ENCODE measurements at regions not wholly inside any gene's neighbourhood (a gene's known extent, or its start where the extent isn't known, plus 50 kb on each side); places are given as distances from the start of the nearest gene placed in this dataset.

- no peaks in the 10 kb centered on the region for H3K4me1 ChIP-seq
- no peaks in the 10 kb centered on the region for H3K27me3 ChIP-seq
- DNase-seq: no peak
- H3K9me3 ChIP-seq: no peaks in the 10 kb centered on the region
- H3K4me3 ChIP-seq (ENCODE audit: low read depth, low read length): no peak overlapping the region
- H3K36me3 ChIP-seq: no peaks in the 10 kb centered on the region
- TF ChIP-seq, protein P1, sequence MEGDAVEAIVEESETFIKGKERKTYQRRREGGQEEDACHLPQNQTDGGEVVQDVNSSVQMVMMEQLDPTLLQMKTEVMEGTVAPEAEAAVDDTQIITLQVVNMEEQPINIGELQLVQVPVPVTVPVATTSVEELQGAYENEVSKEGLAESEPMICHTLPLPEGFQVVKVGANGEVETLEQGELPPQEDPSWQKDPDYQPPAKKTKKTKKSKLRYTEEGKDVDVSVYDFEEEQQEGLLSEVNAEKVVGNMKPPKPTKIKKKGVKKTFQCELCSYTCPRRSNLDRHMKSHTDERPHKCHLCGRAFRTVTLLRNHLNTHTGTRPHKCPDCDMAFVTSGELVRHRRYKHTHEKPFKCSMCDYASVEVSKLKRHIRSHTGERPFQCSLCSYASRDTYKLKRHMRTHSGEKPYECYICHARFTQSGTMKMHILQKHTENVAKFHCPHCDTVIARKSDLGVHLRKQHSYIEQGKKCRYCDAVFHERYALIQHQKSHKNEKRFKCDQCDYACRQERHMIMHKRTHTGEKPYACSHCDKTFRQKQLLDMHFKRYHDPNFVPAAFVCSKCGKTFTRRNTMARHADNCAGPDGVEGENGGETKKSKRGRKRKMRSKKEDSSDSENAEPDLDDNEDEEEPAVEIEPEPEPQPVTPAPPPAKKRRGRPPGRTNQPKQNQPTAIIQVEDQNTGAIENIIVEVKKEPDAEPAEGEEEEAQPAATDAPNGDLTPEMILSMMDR (IDR thresholded peaks at IDR 0.05; ENCODE audit: low read depth, low read length): no peak
Observed at GRCh38 chr1:199335496-199335895, 692.0 kb upstream of the NR5A2 start.

DNA sequence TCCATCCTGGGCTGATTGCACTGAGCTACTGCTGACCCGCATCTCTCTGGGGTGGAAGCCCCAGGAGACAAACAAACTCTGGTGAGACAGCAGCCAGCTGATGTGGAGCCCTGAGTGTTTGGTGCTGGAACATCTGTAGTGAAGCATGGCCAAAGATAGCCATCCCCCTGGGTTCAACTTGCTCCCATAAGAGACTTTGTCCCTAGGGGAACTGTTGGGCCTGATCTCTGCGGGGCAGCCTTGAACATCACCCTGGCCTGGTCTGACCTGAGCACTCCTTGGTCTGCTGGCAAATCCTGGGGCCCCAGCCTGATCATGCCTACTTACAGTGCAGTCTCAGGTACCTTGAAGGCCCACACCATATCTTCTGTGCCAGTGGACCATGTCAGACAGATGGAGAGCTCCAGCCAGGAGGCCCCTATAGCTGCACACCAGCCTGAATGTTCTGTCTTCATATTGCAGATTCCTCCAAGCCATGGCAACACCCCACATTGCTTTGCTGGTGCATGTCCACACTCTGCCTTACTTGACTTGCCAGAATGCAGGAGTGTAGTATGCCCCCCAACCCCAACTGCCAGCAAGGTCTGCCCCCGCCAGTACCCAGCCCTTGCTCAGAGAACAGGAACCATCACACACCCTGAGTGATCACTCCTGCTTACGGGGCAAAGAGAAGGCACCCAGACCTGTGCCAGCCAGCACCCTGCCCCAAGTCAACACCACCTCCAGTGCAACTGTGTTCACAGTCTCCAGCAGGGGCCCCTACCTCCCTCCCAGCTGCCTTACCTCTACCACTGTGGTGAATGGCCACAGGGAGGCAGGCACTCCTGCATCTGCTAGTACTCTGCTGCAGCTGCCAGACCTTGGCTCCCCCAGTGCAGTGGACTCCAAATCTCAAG is 690.5 kb upstream of the NR5A2 start:
- no peak overlapping the region for H3K4me3 ChIP-seq (ENCODE audit: low read depth, low read length)
- no peaks in the 10 kb centered on the region for H3K4me1 ChIP-seq
- H3K36me3 ChIP-seq: no peaks in the 10 kb centered on the region
- no peak for DNase-seq
- no peaks in the 10 kb centered on the region for H3K27me3 ChIP-seq
- H3K9me3 ChIP-seq: no peaks in the 10 kb centered on the region
- TF ChIP-seq, protein P1 (IDR thresholded peaks at IDR 0.05; ENCODE audit: low read depth, low read length): no peak

DNA sequence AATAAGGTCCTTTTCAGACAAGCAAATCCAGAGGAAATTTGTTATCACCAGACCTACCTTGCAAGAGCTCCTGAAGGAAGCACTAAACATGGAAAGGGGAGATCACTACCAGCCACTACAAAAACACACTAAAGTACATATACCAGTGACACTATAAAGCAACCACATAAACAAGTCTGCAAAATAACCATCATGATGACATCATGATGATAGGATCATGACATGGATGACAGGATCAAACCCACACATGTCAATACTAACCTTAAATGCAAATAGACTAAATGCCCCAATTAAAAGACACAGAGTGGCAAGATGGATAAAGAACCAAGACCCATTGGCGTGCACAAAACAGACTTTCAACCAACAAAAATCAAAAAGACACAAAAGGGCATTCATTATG is 688.8 kb upstream of the NR5A2 start:
- no peak overlapping the region for H3K4me3 ChIP-seq (ENCODE audit: low read depth, low read length)
- no peaks in the 10 kb centered on the region for H3K9me3 ChIP-seq
- no peaks in the 10 kb centered on the region for H3K4me1 ChIP-seq
- no peaks in the 10 kb centered on the region for H3K36me3 ChIP-seq
- DNase-seq: no peak
- TF ChIP-seq, protein P1 (IDR thresholded peaks at IDR 0.05; ENCODE audit: low read depth, low read length): no peak
- no peaks in the 10 kb centered on the region for H3K27me3 ChIP-seq

- Histone ChIP-seq H3K27me3 (no peaks in the 10 kb centered on the region), H3K36me3 (no peaks in the 10 kb centered on the region)
- TF ChIP-seq, protein P1 (IDR thresholded peaks at IDR 0.05; ENCODE audit: low read depth, low read length): no peak
Observed at GRCh38 chr1:199352351-199352750, 675.2 kb upstream of the NR5A2 start.

GRCh38 chr1:199353906-199354305 is 673.6 kb upstream of the NR5A2 start:
- TF ChIP-seq, protein P1 (IDR thresholded peaks at IDR 0.05; ENCODE audit: low read depth, low read length): no peak
- Histone ChIP-seq H3K9me3 (no peaks in the 10 kb centered on the region), H3K36me3 (no peaks in the 10 kb centered on the region), H3K4me3 (ENCODE audit: low read depth, low read length) (no peak overlapping the region), H3K4me1 (no peaks in the 10 kb centered on the region), H3K27me3 (no peaks in the 10 kb centered on the region)
- no peak for DNase-seq

More at GRCh38 chr1:199352351-199352750, 675.2 kb upstream of the NR5A2 start:
- no peak for DNase-seq
- Histone ChIP-seq H3K9me3 (no peaks in the 10 kb centered on the region), H3K4me3 (ENCODE audit: low read depth, low read length) (no peak overlapping the region), H3K4me1 (no peaks in the 10 kb centered on the region)

GRCh38 chr1:199356561-199356960 is 670.9 kb upstream of the NR5A2 start:
- DNase-seq: no peak
- no peaks in the 10 kb centered on the region for H3K9me3 ChIP-seq
- TF ChIP-seq, protein P1 (IDR thresholded peaks at IDR 0.05; ENCODE audit: low read depth, low read length): no peak

More at GRCh38 chr1:199356561-199356960, 670.9 kb upstream of the NR5A2 start:
- Histone ChIP-seq H3K4me3 (ENCODE audit: low read depth, low read length) (no peak overlapping the region), H3K4me1 (no peaks in the 10 kb centered on the region), H3K36me3 (no peaks in the 10 kb centered on the region), H3K27me3 (no peaks in the 10 kb centered on the region)

Measured in BE2C (cell line).